ENCODE measurements at regions not wholly inside any gene's neighbourhood (a gene's known extent, or its start where the extent isn't known, plus 50 kb on each side); places are given as distances from the start of the nearest gene placed in this dataset.

GRCh38 chr5:135745897-135746500, 88.5 kb upstream of the SLC25A48 start:
- no peak for TF ChIP-seq RAD21 (IDR thresholded peaks at IDR 0.05 in 1 of 2, conservative IDR thresholded peaks at IDR 0.05 in 1 of 2; ENCODE audit: low read depth in 2 of 2, low read length in 2 of 2)
- no peak for TF ChIP-seq TAF7 (optimal IDR thresholded peaks at IDR 0.05; ENCODE audit: borderline replicate concordance, low read depth, low read length)
- TF ChIP-seq E2F6 (IDR thresholded peaks at IDR 0.05) = 0 out of 2 replicates have a peak, but pooled peaks have one; percentile 21
- peak in 1 of 3 experiments; percentile 9; a peak in 1 of 4 replicates for TF ChIP-seq CTCF (IDR thresholded peaks at IDR 0.05; ENCODE audit: control extremely low read depth in 1 of 3, insufficient read depth in 1 of 3, low read depth in 1 of 3, low read length in 3 of 3)
- no peak for TF ChIP-seq PHF8 (conservative IDR thresholded peaks at IDR 0.05; ENCODE audit: low read depth, low read length)
- no peak for TF ChIP-seq EZH2 (IDR thresholded peaks at IDR 0.05; ENCODE audit: low read depth, low read length, severe bottlenecking)
- TF ChIP-seq POLR2AphosphoS5 (IDR thresholded peaks at IDR 0.05; ENCODE audit: low read depth, low read length) = no peak
- FAIRE-seq (no peak), DNase-seq (ENCODE audit: low read depth in 1 of 2, low spot score in 2 of 2) (no peak)
- no peak overlapping the region for H3K4me3 ChIP-seq (ENCODE audit: extremely low read depth in 1 of 4, insufficient read depth in 2 of 4, low read depth in 3 of 4, low read length in 4 of 4)
- no peaks in the 10 kb centered on the region for H3K4me1 ChIP-seq (replicated peaks in 1 of 4; ENCODE audit: control insufficient read depth in 3 of 4, insufficient read depth in 4 of 4, low read length in 3 of 4)
- peaks cover 16 to 17% of the 10 kb centered on the region in 2 experiments; a peak in 2 of 4 replicates for H3K9me3 ChIP-seq (ENCODE audit: insufficient read depth in 2 of 2, low read depth in 1 of 2, low read length in 1 of 2)
- no peaks in the 10 kb centered on the region for H3K23me2 ChIP-seq (ENCODE audit: low read depth, low read length)
- no peak overlapping the region for H2BK120ac ChIP-seq (replicated peaks; ENCODE audit: low read depth, low read length)
- no peak overlapping the region for H2BK20ac ChIP-seq (ENCODE audit: low read length)
- H3K4me2 ChIP-seq (ENCODE audit: insufficient read depth in 1 of 2, low read depth in 2 of 2, low read length in 2 of 2) = no peak overlapping the region
- H4K8ac ChIP-seq (ENCODE audit: extremely low read depth, insufficient read depth, low read length) = no peak overlapping the region; the same call in 1 of the 2 replicates
- H3K14ac ChIP-seq (ENCODE audit: insufficient read length) = no peak overlapping the region
- H3K56ac ChIP-seq (replicated peaks; ENCODE audit: insufficient read length, low read depth, low read length) = no peak overlapping the region
- H2BK5ac ChIP-seq (ENCODE audit: low read depth, low read length) = no peak overlapping the region
- no peak overlapping the region for H3K4ac ChIP-seq (replicated peaks; ENCODE audit: insufficient read length, low read depth, low read length)
- no peak overlapping the region for H4K91ac ChIP-seq (replicated peaks; ENCODE audit: insufficient read length, low read length)
- H4K5ac ChIP-seq (ENCODE audit: insufficient read length, low read depth, low read length) = no peak overlapping the region
- no peak overlapping the region for H3K27ac ChIP-seq (ENCODE audit: low read depth, low read length)
- no peak overlapping the region for H3K23ac ChIP-seq (ENCODE audit: insufficient read length)
- H2BK12ac ChIP-seq (ENCODE audit: low read depth, low read length) = no peak overlapping the region
- no peaks in the 10 kb centered on the region for H3K79me1 ChIP-seq (ENCODE audit: low read depth, low read length)
- H3K27me3 ChIP-seq (replicated peaks in 1 of 4; ENCODE audit: control insufficient read depth in 3 of 4, extremely low read depth in 1 of 4, insufficient read depth in 3 of 4, low read length in 3 of 4) = no peaks in the 10 kb centered on the region
- POLR2A ChIA-PET (ENCODE audit: partially characterized antibody) = no interaction called here
- 77% methylated on average over 18 of the region's 18 CpGs; no CpG with 5 or more reads in 1 of the 2 experiments for WGBS, 2 experiments (ENCODE audit: extremely low coverage in 1 of 2, insufficient coverage in 1 of 2, insufficient read length in 1 of 2, insufficient replicate concordance in 2 of 2, low coverage in 1 of 2, low lambda C conversion rate in 2 of 2, missing lambda C conversion rate in 1 of 2)
- no peak overlapping the region for H3K9ac ChIP-seq (replicated peaks in 1 of 4; ENCODE audit: extremely low read depth in 1 of 4, low read depth in 3 of 4, low read length in 3 of 4)
- CTCF ChIA-PET (ENCODE audit: partially characterized antibody) = interaction anchor here (0.7 to 2.2 kb wide), 6 partner anchors 16 to 296 kb away, joined by 3 to 14 read pairs (median 4); no protein-coding TSS in a partner anchor
- H3K79me2 ChIP-seq (ENCODE audit: control insufficient read depth in 1 of 2, insufficient read depth in 2 of 2, low read length in 2 of 2) = no peaks in the 10 kb centered on the region
- H2AFZ ChIP-seq (ENCODE audit: low read length) = no peak overlapping the region
- H3K18ac ChIP-seq (ENCODE audit: extremely low read depth, low read length) = no peak overlapping the region
- H4K20me1 ChIP-seq (replicated peaks in 1 of 2; ENCODE audit: control insufficient read depth in 1 of 2, insufficient read depth in 2 of 2, low read length in 2 of 2) = no peaks in the 10 kb centered on the region
- H3K36me3 ChIP-seq (ENCODE audit: control insufficient read depth in 2 of 4, insufficient read depth in 4 of 4, low read length in 3 of 4) = no peaks in the 10 kb centered on the region
- H2AK5ac ChIP-seq (ENCODE audit: low read depth, low read length) = no peak overlapping the region
- no peak overlapping the region for H2BK15ac ChIP-seq (ENCODE audit: low read length)

Measured in H1 (cell line).